KMS-11 (cell line): ENCODE measurements at regions not wholly inside any gene's neighbourhood (a gene's known extent, or its start where the extent isn't known, plus 50 kb on each side); places are given as distances from the start of the nearest gene placed in this dataset.

Source experiments
- H2AFZ ChIP-seq: fragments of 200-600 bp; sonication (generic); 2 replicates; pipeline ENCODE4 v1.6.1; 2016; ENCODE audit warnings: antibody characterized with exemption, mixed run types, low read depth
- H3K27ac ChIP-seq: fragments of 200-600 bp; sonication (generic); 2 replicates; pipeline ENCODE4 v1.6.1; 2016; ENCODE audit warnings: mild to moderate bottlenecking, mixed run types
- H3K27me3 ChIP-seq: fragments of 200-600 bp; sonication (generic); 2 replicates; pipeline ENCODE4 v1.6.1; 2017; ENCODE audit warnings: mild to moderate bottlenecking, low read depth, mixed run types, moderate library complexity; ENCODE audit not compliant: insufficient read depth
- H3K36me3 ChIP-seq: fragments of 200-600 bp; sonication (generic); 2 replicates; pipeline ENCODE4 v1.6.1; 2017; ENCODE audit warnings: mild to moderate bottlenecking, mixed run types; ENCODE audit not compliant: insufficient read depth
- H3K4me1 ChIP-seq: fragments of 200-600 bp; sonication (generic); 2 replicates; pipeline ENCODE4 v1.6.1; 2016; ENCODE audit warnings: mild to moderate bottlenecking, low read depth, mixed run types; ENCODE audit not compliant: poor library complexity, severe bottlenecking
- H3K4me2 ChIP-seq: fragments of 200-600 bp; sonication (generic); 2 replicates; pipeline ENCODE4 v1.7.0; 2016; ENCODE audit warnings: mild to moderate bottlenecking, mixed run types
- H3K4me3 ChIP-seq: fragments of 200-600 bp; sonication (generic); IDR thresholded peaks from 2 replicates; pipeline ENCODE4 v1.6.1; 2017; ENCODE audit warnings: low read depth, low read length, mixed read lengths; ENCODE audit not compliant: insufficient read depth
- H3K79me2 ChIP-seq: fragments of 200-600 bp; sonication (generic); 2 replicates; pipeline ENCODE4 v1.6.1; 2016; ENCODE audit warnings: low read depth, mixed run types; ENCODE audit not compliant: insufficient read depth
- H3K9ac ChIP-seq: fragments of 200-600 bp; sonication (generic); 2 replicates; pipeline ENCODE4 v1.6.1; 2016; ENCODE audit warnings: mild to moderate bottlenecking, mixed run types
- H4K20me1 ChIP-seq: fragments of 200-600 bp; sonication (generic); 2 replicates; pipeline ENCODE4 v1.6.1; 2016; ENCODE audit warnings: mild to moderate bottlenecking, mixed run types; ENCODE audit not compliant: insufficient read depth
- CTCF ChIP-seq: fragments of 200-600 bp; sonication (generic); conservative IDR thresholded peaks from 2 replicates; pipeline ENCODE4 v1.6.1; 2017; ENCODE audit warnings: low read depth, mild to moderate bottlenecking, antibody characterized with exemption, low read length, moderate library complexity, mixed read lengths

- no peaks in the 10 kb centered on the region for H4K20me1 ChIP-seq
- H3K27me3 ChIP-seq: no peaks in the 10 kb centered on the region
- H3K4me2 ChIP-seq: no peak overlapping the region
- no peaks in the 10 kb centered on the region for H3K4me1 ChIP-seq
- TF ChIP-seq CTCF: no peak
- no peak overlapping the region for H3K9ac ChIP-seq
- H2AFZ ChIP-seq: no peak overlapping the region
- no peak overlapping the region for H3K27ac ChIP-seq
- no peak overlapping the region for H3K4me3 ChIP-seq
- no peaks in the 10 kb centered on the region for H3K36me3 ChIP-seq
- no peaks in the 10 kb centered on the region for H3K79me2 ChIP-seq
Measured at GRCh38 chr16:80197741-80198201, 343.0 kb upstream of the DYNLRB2 start.

- H4K20me1 ChIP-seq: no peaks in the 10 kb centered on the region
- H3K27me3 ChIP-seq: no peaks in the 10 kb centered on the region
- no peak overlapping the region for H2AFZ ChIP-seq
- no peak for TF ChIP-seq CTCF
- no peak overlapping the region for H3K4me2 ChIP-seq
- H3K9ac ChIP-seq: no peak overlapping the region
- no peak overlapping the region for H3K4me3 ChIP-seq
- H3K36me3 ChIP-seq: no peaks in the 10 kb centered on the region
- H3K27ac ChIP-seq: no peak overlapping the region
- H3K4me1 ChIP-seq: no peaks in the 10 kb centered on the region
- H3K79me2 ChIP-seq: no peaks in the 10 kb centered on the region
Measured at GRCh38 chr16:80191928-80192327, 348.9 kb upstream of the DYNLRB2 start.

- H4K20me1 ChIP-seq: no peaks in the 10 kb centered on the region
- no peaks in the 10 kb centered on the region for H3K4me1 ChIP-seq
- no peak overlapping the region for H3K4me3 ChIP-seq
- TF ChIP-seq CTCF: no peak
- no peak overlapping the region for H2AFZ ChIP-seq
- H3K9ac ChIP-seq: no peak overlapping the region
- no peak overlapping the region for H3K4me2 ChIP-seq
- H3K36me3 ChIP-seq: no peaks in the 10 kb centered on the region
- H3K27ac ChIP-seq: no peak overlapping the region
- H3K27me3 ChIP-seq: no peaks in the 10 kb centered on the region
- no peaks in the 10 kb centered on the region for H3K79me2 ChIP-seq
Measured at GRCh38 chr16:80189476-80190175, 351.2 kb upstream of the DYNLRB2 start.

- no peak overlapping the region for H3K4me3 ChIP-seq
- no peaks in the 10 kb centered on the region for H3K27me3 ChIP-seq
- H3K27ac ChIP-seq: no peak overlapping the region
- TF ChIP-seq CTCF: no peak
- no peaks in the 10 kb centered on the region for H4K20me1 ChIP-seq
- no peak overlapping the region for H2AFZ ChIP-seq
- H3K4me2 ChIP-seq: no peak overlapping the region
- H3K36me3 ChIP-seq: no peaks in the 10 kb centered on the region
- no peak overlapping the region for H3K9ac ChIP-seq
- H3K79me2 ChIP-seq: no peaks in the 10 kb centered on the region
- H3K4me1 ChIP-seq: no peaks in the 10 kb centered on the region
Measured at GRCh38 chr16:80176114-80176513, 364.7 kb upstream of the DYNLRB2 start.
